Fibroblast of the aortic adventitia (primary cell): ENCODE measurements at regions not wholly inside any gene's neighbourhood (a gene's known extent, or its start where the extent isn't known, plus 50 kb on each side); places are given as distances from the start of the nearest gene placed in this dataset.

ENCODE experiments used
- DNase-seq: peaks from one replicate; pipeline ENCODE4 v3.0.0-alpha.2; 2010; ENCODE audit warnings: low read depth
- H3K4me3 ChIP-seq: 2 replicates; pipeline ENCODE4 v1.5.1; 2011; ENCODE audit warnings: low read depth, mild to moderate bottlenecking, control low read depth, low read length, moderate library complexity
- TF ChIP-seq, protein P1 (sequence below): IDR thresholded peaks from 2 replicates; pipeline ENCODE4 v1.5.1; 2011; ENCODE audit warnings: mild to moderate bottlenecking, low read length, control low read depth, inconsistent platforms; ENCODE audit not compliant: insufficient read depth

DNA sequence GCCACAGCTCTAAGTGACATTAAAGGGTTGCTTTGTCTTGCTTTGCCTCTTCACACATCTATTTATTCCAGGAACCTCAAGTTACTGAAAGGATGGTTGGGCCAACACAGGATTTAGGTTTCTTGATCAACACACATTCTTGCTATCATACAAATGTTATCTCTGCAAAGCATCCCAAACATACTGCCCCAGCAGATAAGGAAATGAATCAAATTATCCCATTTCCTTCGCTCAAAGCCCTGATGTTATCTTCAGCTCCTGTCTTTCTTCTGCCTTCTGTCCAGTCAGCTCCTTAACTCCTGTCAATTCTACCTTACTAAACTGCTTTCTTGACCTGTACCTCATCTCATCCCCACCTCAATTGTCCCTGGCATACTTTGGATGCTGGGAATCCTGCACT lies 355.9 kb upstream of the TENM4 start:
- no peak for DNase-seq
- TF ChIP-seq, protein P1, sequence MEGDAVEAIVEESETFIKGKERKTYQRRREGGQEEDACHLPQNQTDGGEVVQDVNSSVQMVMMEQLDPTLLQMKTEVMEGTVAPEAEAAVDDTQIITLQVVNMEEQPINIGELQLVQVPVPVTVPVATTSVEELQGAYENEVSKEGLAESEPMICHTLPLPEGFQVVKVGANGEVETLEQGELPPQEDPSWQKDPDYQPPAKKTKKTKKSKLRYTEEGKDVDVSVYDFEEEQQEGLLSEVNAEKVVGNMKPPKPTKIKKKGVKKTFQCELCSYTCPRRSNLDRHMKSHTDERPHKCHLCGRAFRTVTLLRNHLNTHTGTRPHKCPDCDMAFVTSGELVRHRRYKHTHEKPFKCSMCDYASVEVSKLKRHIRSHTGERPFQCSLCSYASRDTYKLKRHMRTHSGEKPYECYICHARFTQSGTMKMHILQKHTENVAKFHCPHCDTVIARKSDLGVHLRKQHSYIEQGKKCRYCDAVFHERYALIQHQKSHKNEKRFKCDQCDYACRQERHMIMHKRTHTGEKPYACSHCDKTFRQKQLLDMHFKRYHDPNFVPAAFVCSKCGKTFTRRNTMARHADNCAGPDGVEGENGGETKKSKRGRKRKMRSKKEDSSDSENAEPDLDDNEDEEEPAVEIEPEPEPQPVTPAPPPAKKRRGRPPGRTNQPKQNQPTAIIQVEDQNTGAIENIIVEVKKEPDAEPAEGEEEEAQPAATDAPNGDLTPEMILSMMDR, result no peak
- H3K4me3 ChIP-seq, result no peak overlapping the region

DNA sequence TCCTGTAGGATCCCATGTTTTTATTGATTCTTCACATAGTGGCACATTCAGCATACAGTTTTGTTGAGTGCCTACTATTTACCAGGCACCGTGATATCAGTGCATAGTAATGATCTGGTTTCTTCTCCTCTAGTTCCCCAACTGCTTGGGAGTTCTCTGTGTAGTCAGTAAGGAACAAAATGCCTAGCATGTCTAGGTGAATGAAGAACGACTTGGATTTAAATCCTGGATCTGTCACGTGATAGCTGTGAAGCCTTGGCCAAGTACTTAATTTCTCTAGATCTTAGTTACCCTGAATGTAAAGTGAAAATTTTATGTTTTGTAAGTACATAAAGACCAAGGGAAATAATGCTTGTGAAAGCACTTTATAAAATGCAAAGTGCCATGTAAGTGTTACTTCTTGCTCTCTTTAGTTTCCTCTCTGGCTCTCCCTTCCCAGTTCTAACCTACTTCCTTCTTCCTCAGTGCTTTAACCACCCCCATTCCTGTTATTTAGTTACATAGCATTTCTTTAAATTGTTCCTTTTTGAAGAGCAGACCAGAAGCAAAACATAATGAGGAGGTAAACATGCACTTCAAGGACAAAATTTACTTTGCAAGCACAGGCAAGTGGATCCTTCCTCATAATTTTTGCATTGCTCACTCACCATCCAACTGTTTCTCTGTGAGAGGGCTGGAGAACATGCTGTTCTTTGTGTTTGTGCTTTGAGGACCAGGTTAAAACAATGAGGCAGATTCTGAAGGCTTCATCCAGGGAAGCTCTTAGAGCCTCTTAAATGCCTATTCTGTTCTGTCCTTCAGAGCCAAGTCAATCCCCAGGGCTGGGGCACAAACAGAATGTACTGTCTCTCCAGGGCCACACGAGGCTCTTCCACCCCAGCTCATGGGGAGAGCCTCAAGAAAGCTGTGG lies 353.9 kb upstream of the TENM4 start:
- no peak for DNase-seq
- no peak overlapping the region for H3K4me3 ChIP-seq
- TF ChIP-seq, protein P1, result no peak

DNA sequence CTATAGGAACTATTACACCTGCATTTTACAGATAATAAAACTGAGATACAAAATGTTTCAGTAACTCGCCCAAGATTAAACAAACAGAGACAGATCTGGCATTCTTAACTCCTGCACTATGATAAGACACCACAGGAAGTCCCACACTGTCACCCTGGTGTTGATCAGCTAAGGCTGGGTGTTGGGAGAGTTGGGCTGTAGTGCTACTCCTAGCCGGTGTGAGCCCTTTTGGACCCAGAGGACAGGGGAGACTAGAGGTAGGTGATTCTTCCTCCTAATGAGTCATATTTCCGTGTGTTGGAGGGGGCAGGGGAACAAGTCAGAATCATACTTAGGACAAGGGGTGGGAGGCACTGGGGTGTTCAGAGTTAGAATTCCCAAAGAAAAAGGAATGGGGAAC lies 353.2 kb upstream of the TENM4 start:
- DNase-seq, result no peak
- H3K4me3 ChIP-seq, result no peak overlapping the region
- TF ChIP-seq, protein P1, result no peak

DNA sequence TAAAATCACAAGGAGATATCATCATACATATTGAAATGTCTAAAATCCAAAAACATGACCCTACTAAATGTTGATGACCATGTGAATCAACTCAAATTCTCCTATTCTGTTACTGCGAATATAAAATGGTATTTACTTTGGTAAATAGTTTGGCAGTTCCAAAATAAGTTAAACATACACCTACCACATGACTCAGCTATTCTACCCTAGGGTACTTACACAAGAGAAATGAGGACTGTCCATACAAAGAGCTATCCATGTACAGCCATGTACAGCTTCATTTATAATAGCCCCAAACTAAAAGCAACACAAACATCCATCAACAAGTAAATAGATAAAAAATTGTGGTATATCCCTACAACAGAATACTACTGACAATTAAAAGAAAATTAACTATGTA lies 346.1 kb upstream of the TENM4 start:
- DNase-seq, result no peak
- TF ChIP-seq, protein P1, result no peak
- H3K4me3 ChIP-seq, result no peak overlapping the region

DNA sequence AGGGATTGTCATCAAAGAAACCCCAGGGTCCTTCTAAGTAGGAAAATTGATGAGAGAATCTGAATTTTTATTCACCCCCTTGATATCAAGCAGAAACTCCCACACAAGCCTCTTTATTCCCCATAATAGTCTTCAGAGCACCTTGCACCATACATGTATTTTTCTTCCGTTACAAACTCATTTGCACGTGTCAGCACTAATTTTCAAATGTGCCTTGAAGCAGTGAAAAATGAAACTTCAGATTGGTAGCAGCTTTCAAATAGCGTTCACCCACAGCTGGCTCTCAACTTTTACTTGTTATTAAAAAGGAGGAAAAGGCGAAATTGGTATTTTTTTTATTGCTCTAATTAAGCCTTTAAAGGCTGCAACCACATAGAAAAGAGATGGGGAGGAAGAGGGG lies 343.0 kb upstream of the TENM4 start:
- TF ChIP-seq, protein P1, result no peak
- no peak overlapping the region for H3K4me3 ChIP-seq
- DNase-seq, result no peak

DNA sequence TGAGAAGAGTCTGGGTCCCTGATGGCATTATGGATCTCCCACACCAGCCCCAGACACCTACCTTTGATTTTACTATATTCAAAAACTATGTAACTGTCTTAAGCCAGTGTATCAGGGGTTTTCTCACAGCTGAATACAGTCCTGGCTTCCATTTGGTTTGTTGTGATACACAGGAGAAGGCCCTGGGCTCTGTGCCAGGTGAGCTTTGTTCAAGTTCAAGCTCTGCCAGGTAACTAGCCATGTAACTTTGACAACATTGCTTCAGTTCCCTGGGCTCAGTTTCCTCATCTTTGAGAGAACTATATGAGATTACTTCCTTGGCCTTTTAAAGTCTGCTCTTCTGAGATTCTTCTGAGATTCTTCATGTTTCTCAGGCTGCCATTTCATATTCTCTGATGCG lies 327.5 kb upstream of the TENM4 start:
- TF ChIP-seq, protein P1, result no peak
- no peak for DNase-seq
- no peak overlapping the region for H3K4me3 ChIP-seq
